ENCODE measurements at regions not wholly inside any gene's neighbourhood (a gene's known extent, or its start where the extent isn't known, plus 50 kb on each side); places are given as distances from the start of the nearest gene placed in this dataset.

DNA sequence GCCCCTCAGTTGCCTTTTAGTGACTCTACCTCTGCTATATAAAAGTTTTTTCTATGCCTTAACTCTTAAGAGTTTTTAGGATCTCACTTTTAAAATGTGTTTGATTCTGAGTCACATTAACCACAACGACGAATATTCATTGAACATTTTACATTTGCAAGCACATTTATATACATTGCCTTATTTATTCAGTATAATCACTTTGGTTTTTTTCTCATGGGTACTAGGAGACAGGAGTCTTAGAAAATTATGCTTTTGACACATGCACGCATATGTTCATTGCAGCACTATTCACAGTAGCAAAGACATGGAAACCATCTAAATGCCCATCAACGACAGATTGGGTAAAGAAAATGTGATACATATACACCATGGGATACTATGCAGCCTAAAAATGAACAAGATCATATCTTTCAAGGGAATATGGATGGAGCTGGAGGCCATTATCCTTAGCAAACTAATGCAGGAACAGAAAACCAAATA, 236.9 kb upstream of the SPAG17 start:
- H3K4me3 ChIP-seq (ENCODE audit: low read length) = no peak overlapping the region
- no peak for DNase-seq (ENCODE audit: low read depth)
- TF ChIP-seq, protein P1, sequence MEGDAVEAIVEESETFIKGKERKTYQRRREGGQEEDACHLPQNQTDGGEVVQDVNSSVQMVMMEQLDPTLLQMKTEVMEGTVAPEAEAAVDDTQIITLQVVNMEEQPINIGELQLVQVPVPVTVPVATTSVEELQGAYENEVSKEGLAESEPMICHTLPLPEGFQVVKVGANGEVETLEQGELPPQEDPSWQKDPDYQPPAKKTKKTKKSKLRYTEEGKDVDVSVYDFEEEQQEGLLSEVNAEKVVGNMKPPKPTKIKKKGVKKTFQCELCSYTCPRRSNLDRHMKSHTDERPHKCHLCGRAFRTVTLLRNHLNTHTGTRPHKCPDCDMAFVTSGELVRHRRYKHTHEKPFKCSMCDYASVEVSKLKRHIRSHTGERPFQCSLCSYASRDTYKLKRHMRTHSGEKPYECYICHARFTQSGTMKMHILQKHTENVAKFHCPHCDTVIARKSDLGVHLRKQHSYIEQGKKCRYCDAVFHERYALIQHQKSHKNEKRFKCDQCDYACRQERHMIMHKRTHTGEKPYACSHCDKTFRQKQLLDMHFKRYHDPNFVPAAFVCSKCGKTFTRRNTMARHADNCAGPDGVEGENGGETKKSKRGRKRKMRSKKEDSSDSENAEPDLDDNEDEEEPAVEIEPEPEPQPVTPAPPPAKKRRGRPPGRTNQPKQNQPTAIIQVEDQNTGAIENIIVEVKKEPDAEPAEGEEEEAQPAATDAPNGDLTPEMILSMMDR (IDR thresholded peaks at IDR 0.05; ENCODE audit: insufficient read depth, low read depth, low read length, missing control alignments) = no peak

DNA sequence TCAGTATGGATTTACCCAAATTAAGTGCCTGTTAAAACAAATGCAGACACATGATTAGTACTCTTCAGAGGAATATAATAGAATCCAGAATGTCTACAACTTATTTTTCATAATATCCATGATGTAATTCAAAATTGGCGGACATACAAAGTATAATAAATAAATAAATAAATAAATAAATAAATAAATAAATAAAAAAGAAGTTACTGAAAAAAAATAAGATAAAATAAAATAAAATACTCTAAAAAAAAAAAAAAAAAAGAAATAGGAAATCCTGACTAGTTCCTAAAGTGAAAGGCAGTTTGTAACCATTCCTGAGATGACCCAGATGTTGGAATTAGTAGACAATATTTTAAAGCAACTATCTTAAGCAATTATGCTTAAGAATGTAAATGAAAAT, 219.0 kb upstream of the SPAG17 start:
- TF ChIP-seq, protein P1 (IDR thresholded peaks at IDR 0.05; ENCODE audit: insufficient read depth, low read depth, low read length, missing control alignments) = no peak
- no peak for DNase-seq (ENCODE audit: low read depth)

DNA sequence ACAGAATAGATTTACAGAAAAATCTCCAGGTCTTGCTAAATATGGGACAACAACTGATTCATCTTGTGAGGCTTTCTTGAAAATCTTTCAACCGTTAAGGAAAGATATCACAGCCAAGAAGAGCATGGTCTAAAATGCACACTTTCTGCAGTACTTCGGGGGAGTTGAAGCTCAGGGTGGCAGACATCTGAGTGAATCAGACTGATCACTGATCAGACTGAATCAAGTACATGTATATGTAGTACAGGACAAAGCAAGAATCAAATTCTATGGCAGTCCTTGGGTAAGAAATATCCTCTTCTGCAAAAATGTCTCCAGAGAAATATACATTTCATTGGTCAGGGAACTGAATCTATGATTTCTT, 212.4 kb upstream of the SPAG17 start:
- no peak overlapping the region for H3K4me3 ChIP-seq (ENCODE audit: low read length)
- TF ChIP-seq, protein P1 (IDR thresholded peaks at IDR 0.05; ENCODE audit: insufficient read depth, low read depth, low read length, missing control alignments) = no peak
- no peak for DNase-seq (ENCODE audit: low read depth)

More for the DNA sequence above, 219.0 kb upstream of the SPAG17 start:
- H3K4me3 ChIP-seq (ENCODE audit: low read length) = no peak overlapping the region

DNA sequence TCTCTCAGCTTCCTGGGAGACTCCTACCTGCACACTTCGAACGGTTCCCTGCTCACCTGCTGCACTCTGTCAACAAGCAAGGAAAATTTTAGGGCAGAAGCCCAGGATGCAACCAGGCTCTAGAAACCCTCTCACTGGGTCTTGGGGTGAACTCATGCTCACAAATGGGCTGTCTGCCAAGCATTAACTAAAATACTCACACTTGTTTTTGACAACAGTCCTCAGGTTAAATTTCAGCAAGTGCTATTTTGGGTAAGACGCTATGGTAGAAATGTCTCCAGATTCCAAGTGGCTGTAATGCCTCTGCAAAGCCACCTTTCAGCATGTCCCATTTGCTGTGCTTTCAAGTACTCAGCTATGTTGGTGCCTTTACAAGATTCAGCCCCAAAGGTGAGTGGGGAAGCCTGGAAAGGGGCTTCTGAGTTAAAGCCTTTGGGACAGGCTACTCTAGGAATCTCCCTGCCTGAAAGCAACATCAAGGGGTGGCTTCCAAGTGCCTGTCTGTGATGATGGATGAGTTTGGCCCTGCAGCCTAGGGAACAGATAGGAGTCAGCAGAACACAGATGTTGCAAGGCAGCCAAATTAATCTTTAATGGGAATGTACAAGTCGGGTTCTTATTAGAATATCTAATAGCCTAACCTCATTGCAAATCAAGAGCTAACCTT, 211.9 kb upstream of the SPAG17 start:
- TF ChIP-seq, protein P1 (IDR thresholded peaks at IDR 0.05; ENCODE audit: insufficient read depth, low read depth, low read length, missing control alignments) = no peak
- DNase-seq (ENCODE audit: low read depth) = no peak
- H3K4me3 ChIP-seq (ENCODE audit: low read length) = no peak overlapping the region

DNA sequence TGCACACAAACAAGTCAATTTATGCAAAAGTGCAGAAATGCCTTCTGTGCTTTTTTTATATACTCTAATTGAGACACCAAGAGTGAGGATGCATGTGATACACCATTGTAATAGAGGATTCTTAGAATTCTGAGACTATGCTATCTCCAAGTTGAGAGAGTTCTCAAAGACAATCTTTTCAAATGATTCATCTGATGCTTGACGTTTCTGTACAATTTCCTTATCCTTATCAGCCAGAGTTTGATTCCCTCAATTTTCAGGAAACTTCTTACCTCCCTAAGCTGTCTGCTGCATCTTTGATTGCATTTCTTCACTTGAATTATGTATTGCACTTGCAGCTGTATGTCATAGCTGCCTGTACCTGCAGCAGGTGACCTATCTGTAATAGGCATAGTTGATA, 211.3 kb upstream of the SPAG17 start:
- no peak overlapping the region for H3K4me3 ChIP-seq (ENCODE audit: low read length)
- TF ChIP-seq, protein P1 (IDR thresholded peaks at IDR 0.05; ENCODE audit: insufficient read depth, low read depth, low read length, missing control alignments) = no peak
- DNase-seq (ENCODE audit: low read depth) = no peak

DNA sequence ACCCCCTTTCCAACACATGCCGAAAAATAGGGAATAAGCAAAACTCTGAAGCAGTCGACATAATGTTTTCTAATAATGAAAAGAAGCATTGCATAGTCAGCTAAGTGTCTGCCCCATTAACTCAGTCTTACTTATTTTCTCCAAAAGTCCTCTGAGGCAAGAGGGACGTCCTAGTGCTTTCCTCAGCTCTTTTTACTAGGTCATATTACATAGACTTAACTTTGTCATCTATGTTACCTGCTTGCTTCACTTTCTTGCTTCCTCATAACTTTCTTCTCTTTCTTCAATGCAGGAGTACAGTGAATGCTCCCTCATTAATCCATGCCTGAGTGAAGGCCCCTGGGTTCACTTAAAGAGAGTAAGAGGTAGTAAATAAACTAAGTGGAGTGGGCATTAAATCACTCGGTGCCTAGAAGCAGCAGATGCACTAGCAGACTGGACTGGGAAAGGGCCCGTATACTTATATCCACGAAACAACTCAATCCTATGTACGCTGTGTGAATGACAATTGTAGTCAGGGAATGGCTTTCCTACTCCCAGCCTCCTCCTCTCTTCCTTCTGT, 210.5 kb upstream of the SPAG17 start:
- TF ChIP-seq, protein P1 (IDR thresholded peaks at IDR 0.05; ENCODE audit: insufficient read depth, low read depth, low read length, missing control alignments) = no peak
- no peak overlapping the region for H3K4me3 ChIP-seq (ENCODE audit: low read length)
- no peak for DNase-seq (ENCODE audit: low read depth)

DNA sequence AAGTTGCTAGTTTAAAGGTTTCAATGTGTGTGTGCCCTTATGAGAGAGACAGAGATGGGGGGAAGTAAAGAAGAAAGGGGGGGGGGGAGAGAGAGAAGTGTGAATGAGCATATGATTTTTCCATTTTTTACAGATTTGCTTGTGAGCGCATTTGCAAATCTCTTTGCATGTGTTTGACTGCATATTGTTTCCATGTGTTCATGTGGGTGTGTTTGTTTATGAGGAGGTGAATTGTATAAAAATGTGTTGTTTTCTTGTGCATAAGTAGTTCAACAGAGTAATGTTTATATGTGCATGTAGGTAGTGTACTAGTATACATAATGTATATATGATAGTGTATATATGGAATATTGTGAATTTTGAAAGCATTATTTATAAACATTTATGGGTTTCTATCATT, 205.9 kb upstream of the SPAG17 start:
- TF ChIP-seq, protein P1 (IDR thresholded peaks at IDR 0.05; ENCODE audit: insufficient read depth, low read depth, low read length, missing control alignments) = no peak
- no peak overlapping the region for H3K4me3 ChIP-seq (ENCODE audit: low read length)
- DNase-seq (ENCODE audit: low read depth) = no peak
